Immature natural killer cell (primary cell): ENCODE measurements at regions not wholly inside any gene's neighbourhood (a gene's known extent, or its start where the extent isn't known, plus 50 kb on each side); places are given as distances from the start of the nearest gene placed in this dataset.
A peak's percentile ranks its signal among the peaks of the same experiment; 100 is the strongest.

Experiments
- DNase-seq, 3 donors: peaks; one replicate each; pipeline ENCODE4 v3.0.0; 2022; ENCODE audit warnings: mixed read lengths in 1 of 3
- H3K27ac Mint-ChIP-seq, 6 donors: one replicate each; pipeline ENCODE4 v1.8.0; 2020; ENCODE audit warnings: mixed read lengths in 6 of 6, mild to moderate bottlenecking in 5 of 6, inconsistent platforms in 4 of 6, moderate library complexity in 3 of 6
- H3K27me3 Mint-ChIP-seq, 3 donors: one replicate each; pipeline ENCODE4 v1.8.0; 2020 to 2021; ENCODE audit warnings: low read depth in 3 of 3, mild to moderate bottlenecking in 3 of 3, mixed read lengths in 3 of 3, moderate library complexity in 3 of 3, inconsistent platforms in 1 of 3
- H3K36me3 Mint-ChIP-seq, 3 donors: one replicate each; pipeline ENCODE4 v1.8.0; 2020; ENCODE audit warnings: mixed read lengths in 3 of 3, inconsistent platforms in 2 of 3, mild to moderate bottlenecking in 2 of 3
- H3K4me1 Mint-ChIP-seq, 2 donors: one replicate each; pipeline ENCODE4 v1.8.0; 2020; ENCODE audit warnings: inconsistent platforms in 2 of 2, mild to moderate bottlenecking in 2 of 2, mixed read lengths in 2 of 2, moderate library complexity in 1 of 2
- H3K4me3 Mint-ChIP-seq, 5 donors: one replicate each; pipeline ENCODE4 v1.8.0; 2020; ENCODE audit warnings: mild to moderate bottlenecking in 5 of 5, mixed read lengths in 5 of 5, inconsistent platforms in 3 of 5, moderate library complexity in 3 of 5
- H3K9me3 Mint-ChIP-seq, 6 donors: one replicate each; pipeline ENCODE4 v1.8.0; 2020; ENCODE audit warnings: mild to moderate bottlenecking in 6 of 6, mixed read lengths in 6 of 6, inconsistent platforms in 4 of 6, moderate library complexity in 3 of 6

GRCh38 chr3:17928502-17929145 lies 186.2 kb upstream of the TBC1D5 start:
- no peak for DNase-seq
- H3K9me3 Mint-ChIP-seq: peaks cover 0 to 4% (median 0%) of the 10 kb centered on the region in 6 donors
- H3K27ac Mint-ChIP-seq: no peak overlapping the region
- no peak overlapping the region for H3K4me3 Mint-ChIP-seq
- no peaks in the 10 kb centered on the region for H3K4me1 Mint-ChIP-seq
- peaks cover 5 to 9% (median 7%) of the 10 kb centered on the region in 3 donors for H3K27me3 Mint-ChIP-seq
- H3K36me3 Mint-ChIP-seq: no peaks in the 10 kb centered on the region

- Mint-ChIP-seq H3K27ac (no peak overlapping the region), H3K27me3 (peaks cover 5 to 9% (median 7%) of the 10 kb centered on the region in 3 donors), H3K9me3 (peaks cover 0 to 3% (median 0%) of the 10 kb centered on the region in 6 donors), H3K4me3 (no peak overlapping the region), H3K36me3 (no peaks in the 10 kb centered on the region), H3K4me1 (no peaks in the 10 kb centered on the region)
- DNase-seq: no peak
Observed at GRCh38 chr3:17927036-17927435, 184.6 kb upstream of the TBC1D5 start.

- no peaks in the 10 kb centered on the region for H3K36me3 Mint-ChIP-seq
- no peak for DNase-seq
- no peaks in the 10 kb centered on the region for H3K4me1 Mint-ChIP-seq
- peaks cover 0 to 2% (median 0%) of the 10 kb centered on the region in 6 donors for H3K9me3 Mint-ChIP-seq
- peaks cover 0 to 5% (median 3%) of the 10 kb centered on the region in 3 donors for H3K27me3 Mint-ChIP-seq
- H3K4me3 Mint-ChIP-seq: no peak overlapping the region
- H3K27ac Mint-ChIP-seq: no peak overlapping the region
Observed at GRCh38 chr3:17915341-17915740, 172.9 kb upstream of the TBC1D5 start.

GRCh38 chr3:17913359-17913758 lies 170.9 kb upstream of the TBC1D5 start:
- peaks cover 0 to 2% (median 0%) of the 10 kb centered on the region in 6 donors for H3K9me3 Mint-ChIP-seq
- H3K36me3 Mint-ChIP-seq: no peaks in the 10 kb centered on the region
- no peaks in the 10 kb centered on the region for H3K4me1 Mint-ChIP-seq
- H3K27ac Mint-ChIP-seq: no peak overlapping the region
- H3K4me3 Mint-ChIP-seq: no peak overlapping the region
- H3K27me3 Mint-ChIP-seq: peaks cover 0 to 5% (median 0%) of the 10 kb centered on the region in 3 donors
- no peak for DNase-seq

- Mint-ChIP-seq H3K4me1 (no peaks in the 10 kb centered on the region), H3K4me3 (no peak overlapping the region), H3K9me3 (peaks cover 0 to 2% (median 0%) of the 10 kb centered on the region in 6 donors), H3K27me3 (peaks cover 0 to 5% (median 0%) of the 10 kb centered on the region in 3 donors), H3K27ac (no peak overlapping the region), H3K36me3 (no peaks in the 10 kb centered on the region)
- no peak for DNase-seq
Observed at GRCh38 chr3:17911986-17912760, 169.7 kb upstream of the TBC1D5 start.

GRCh38 chr3:17910922-17911321 lies 168.5 kb upstream of the TBC1D5 start:
- H3K36me3 Mint-ChIP-seq: no peaks in the 10 kb centered on the region
- no peak overlapping the region for H3K4me3 Mint-ChIP-seq
- DNase-seq: no peak
- peaks cover 0 to 2% (median 0%) of the 10 kb centered on the region in 6 donors for H3K9me3 Mint-ChIP-seq
- H3K27me3 Mint-ChIP-seq: peaks cover 0 to 5% (median 0%) of the 10 kb centered on the region in 3 donors
- no peak overlapping the region for H3K27ac Mint-ChIP-seq
- H3K4me1 Mint-ChIP-seq: no peaks in the 10 kb centered on the region

- Mint-ChIP-seq H3K4me3 (no peak overlapping the region), H3K36me3 (no peaks in the 10 kb centered on the region), H3K4me1 (no peaks in the 10 kb centered on the region), H3K9me3 (peaks cover 0 to 2% (median 0%) of the 10 kb centered on the region in 6 donors), H3K27ac (no peak overlapping the region), H3K27me3 (peaks cover 0 to 2% (median 0%) of the 10 kb centered on the region in 3 donors)
- DNase-seq: no peak
Observed at GRCh38 chr3:17909714-17910113, 167.3 kb upstream of the TBC1D5 start.

GRCh38 chr3:17908399-17909191 lies 166.2 kb upstream of the TBC1D5 start:
- H3K4me3 Mint-ChIP-seq: no peak overlapping the region
- no peaks in the 10 kb centered on the region for H3K4me1 Mint-ChIP-seq
- peaks cover 0 to 2% (median 0%) of the 10 kb centered on the region in 6 donors for H3K9me3 Mint-ChIP-seq
- H3K27ac Mint-ChIP-seq: no peak overlapping the region
- no peak for DNase-seq
- no peaks in the 10 kb centered on the region for H3K27me3 Mint-ChIP-seq
- H3K36me3 Mint-ChIP-seq: no peaks in the 10 kb centered on the region

- Mint-ChIP-seq H3K4me3 (no peak overlapping the region), H3K36me3 (no peaks in the 10 kb centered on the region), H3K27me3 (peaks cover 0 to 6% (median 0%) of the 10 kb centered on the region in 3 donors), H3K9me3 (peaks cover 0 to 5% (median 0%) of the 10 kb centered on the region in 6 donors), H3K27ac (no peak overlapping the region), H3K4me1 (no peaks in the 10 kb centered on the region)
- no peak for DNase-seq
Observed at GRCh38 chr3:17905996-17906395, 163.6 kb upstream of the TBC1D5 start.

GRCh38 chr3:17901893-17902292 lies 159.5 kb upstream of the TBC1D5 start:
- Mint-ChIP-seq H3K4me3 (no peak overlapping the region), H3K4me1 (no peaks in the 10 kb centered on the region), H3K36me3 (no peaks in the 10 kb centered on the region), H3K27me3 (peaks cover 2 to 8% (median 4%) of the 10 kb centered on the region in 3 donors), H3K9me3 (peaks cover 0 to 4% (median 0%) of the 10 kb centered on the region in 6 donors), H3K27ac (no peak overlapping the region)
- DNase-seq: no peak

- no peaks in the 10 kb centered on the region for H3K4me1 Mint-ChIP-seq
- peaks cover 3 to 9% (median 6%) of the 10 kb centered on the region in 3 donors for H3K27me3 Mint-ChIP-seq
- peak; percentile 12 to 35 (median 20) for DNase-seq
- H3K27ac Mint-ChIP-seq: no peak overlapping the region
- H3K9me3 Mint-ChIP-seq: peaks cover 0 to 2% (median 0%) of the 10 kb centered on the region in 6 donors
- H3K36me3 Mint-ChIP-seq: no peaks in the 10 kb centered on the region
- H3K4me3 Mint-ChIP-seq: no peak overlapping the region
Observed at GRCh38 chr3:17894434-17895060, 152.1 kb upstream of the TBC1D5 start.

- H3K36me3 Mint-ChIP-seq: no peaks in the 10 kb centered on the region
- H3K4me3 Mint-ChIP-seq: no peak overlapping the region
- peaks cover 2 to 7% (median 3%) of the 10 kb centered on the region in 3 donors for H3K27me3 Mint-ChIP-seq
Observed at GRCh38 chr3:17891139-17891856, 148.9 kb upstream of the TBC1D5 start.

GRCh38 chr3:17885986-17886385 lies 143.6 kb upstream of the TBC1D5 start:
- Mint-ChIP-seq H3K36me3 (no peaks in the 10 kb centered on the region), H3K4me3 (no peak overlapping the region), H3K27ac (no peak overlapping the region), H3K9me3 (no peaks in the 10 kb centered on the region), H3K4me1 (no peaks in the 10 kb centered on the region), H3K27me3 (peaks cover 0 to 2% (median 0%) of the 10 kb centered on the region in 3 donors)
- no peak for DNase-seq

More at GRCh38 chr3:17891139-17891856, 148.9 kb upstream of the TBC1D5 start:
- DNase-seq: no peak
- Mint-ChIP-seq H3K4me1 (no peaks in the 10 kb centered on the region), H3K9me3 (no peaks in the 10 kb centered on the region), H3K27ac (no peak overlapping the region)
